GM21423 (cell line): ENCODE measurements at regions not wholly inside any gene's neighbourhood (a gene's known extent, or its start where the extent isn't known, plus 50 kb on each side); places are given as distances from the start of the nearest gene placed in this dataset.

ENCODE experiments used
- ATAC-seq: cut with Tn5 transposase; IDR thresholded peaks from one replicate; pipeline ENCODE4 v1.9.1; 2021; ENCODE audit warnings: mild to moderate bottlenecking, moderate library complexity; ENCODE audit not compliant: unreplicated experiment

DNA sequence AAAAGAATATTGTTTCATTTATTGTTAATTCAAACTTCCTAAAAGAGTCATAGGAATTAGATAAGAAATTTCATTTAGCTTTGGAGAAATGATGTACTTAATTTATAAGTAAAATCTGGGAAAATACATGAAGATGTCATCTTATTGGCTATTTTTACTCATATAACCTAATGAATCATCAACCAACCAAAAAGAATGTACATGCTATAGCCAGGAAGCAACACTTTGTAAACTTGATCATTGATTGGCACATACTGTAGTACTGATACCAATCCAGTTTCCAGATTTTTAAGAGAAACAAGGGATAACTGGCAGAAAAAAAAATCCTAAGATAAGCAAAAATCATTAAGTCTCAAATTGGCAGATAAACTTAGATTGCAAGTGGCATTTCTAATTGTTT lies 207.9 kb upstream of the CDIN1 start:
- ATAC-seq, result no peak

DNA sequence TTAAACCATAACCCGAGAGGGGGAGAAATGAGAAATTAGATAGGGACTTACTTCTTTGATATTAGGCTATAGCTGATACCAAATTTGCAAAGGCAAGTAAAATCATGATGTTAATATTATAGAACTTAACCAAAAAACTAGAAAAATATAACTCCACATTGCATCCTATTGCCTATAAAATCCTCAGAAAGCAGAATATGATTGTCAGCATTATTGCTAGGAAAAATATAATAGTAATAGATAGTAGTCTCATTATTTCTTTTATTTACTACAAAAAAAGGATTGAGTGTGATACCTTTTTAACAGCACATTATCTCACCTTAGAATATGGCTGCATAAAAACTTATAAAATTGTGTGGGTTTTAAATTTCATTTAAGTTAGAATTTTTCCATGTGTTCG lies 206.5 kb upstream of the CDIN1 start:
- no peak for ATAC-seq

DNA sequence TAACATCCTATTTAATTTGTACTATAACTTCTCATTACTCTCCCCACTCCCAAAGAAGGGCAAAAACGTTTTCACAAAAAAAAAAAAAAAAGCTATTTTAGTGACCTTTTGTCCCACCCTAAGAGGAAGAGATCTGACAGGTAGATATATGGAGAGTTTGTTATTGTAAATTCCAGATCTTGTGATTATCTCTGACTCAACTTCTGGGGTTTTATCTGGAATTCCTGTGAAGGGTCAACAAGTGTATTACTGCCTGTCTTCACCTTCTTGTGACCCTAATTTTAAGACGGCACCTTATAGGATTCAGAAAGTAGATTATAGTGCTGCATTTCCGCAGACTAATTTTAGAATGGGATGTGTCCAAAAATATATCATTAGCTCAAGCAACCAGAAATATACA lies 205.9 kb upstream of the CDIN1 start:
- no peak for ATAC-seq

DNA sequence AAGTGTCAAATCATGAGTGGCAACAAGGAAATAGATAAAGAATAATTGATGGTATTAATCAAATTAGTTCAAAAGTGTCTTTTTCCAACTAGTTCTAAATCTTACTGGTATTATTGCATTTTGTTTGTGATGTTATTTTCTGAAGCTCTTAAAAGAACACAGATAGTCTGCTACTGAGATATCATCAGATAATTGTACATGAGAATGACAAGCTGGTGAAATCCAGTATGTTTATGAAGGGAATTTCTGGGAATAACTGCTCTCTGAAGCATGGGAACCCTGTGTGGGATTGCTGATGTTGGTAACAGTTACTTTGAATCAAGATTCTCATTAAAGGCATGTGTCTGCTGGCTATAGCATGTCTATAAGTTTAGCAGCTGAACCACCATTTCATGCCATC lies 190.3 kb upstream of the CDIN1 start:
- ATAC-seq, result no peak

DNA sequence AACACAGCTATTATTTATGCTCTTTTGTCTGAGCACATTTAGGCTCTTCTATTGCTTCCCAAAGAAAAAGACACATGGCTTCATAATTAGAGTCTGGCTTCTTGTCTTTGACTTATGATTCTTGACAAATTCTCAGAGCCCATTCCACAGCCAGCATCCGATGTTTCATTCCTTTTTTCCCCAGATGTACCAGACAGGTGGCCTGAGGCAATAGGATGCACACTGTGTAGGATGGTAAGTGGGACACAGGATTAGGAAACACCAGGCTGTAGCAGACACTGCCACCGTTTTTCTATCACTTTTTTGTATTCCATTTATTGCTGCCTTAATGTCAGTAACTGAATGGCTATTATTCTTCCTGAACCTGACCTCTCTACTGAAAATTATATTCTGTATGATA lies 188.9 kb upstream of the CDIN1 start:
- ATAC-seq, result no peak

DNA sequence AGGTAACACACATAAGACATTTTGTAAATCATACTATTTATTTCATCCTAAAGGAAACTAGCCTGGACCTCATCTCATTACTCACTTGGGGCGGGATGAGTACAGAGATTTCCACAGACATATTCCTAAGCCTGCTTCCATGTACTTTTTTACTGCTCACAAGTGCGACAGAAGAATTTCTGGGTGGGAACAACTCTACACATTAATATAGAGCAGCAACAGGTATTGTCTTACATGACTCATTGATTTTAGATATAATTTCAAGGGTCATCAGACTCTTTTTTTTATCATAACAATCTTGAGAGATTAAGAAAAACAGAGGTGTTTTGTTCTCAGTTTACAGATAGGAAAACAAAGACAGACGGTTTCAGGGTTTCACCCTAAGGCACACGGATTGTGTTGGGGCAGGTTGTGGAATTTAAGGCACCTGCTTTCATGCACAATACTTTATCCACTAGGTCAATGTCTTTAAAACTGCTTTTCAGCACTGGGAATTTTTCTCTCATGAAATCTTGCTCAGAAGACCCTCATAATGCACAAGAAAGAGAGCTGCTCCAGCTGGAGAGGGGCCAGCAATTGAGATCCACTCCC lies 186.7 kb upstream of the CDIN1 start:
- ATAC-seq, result no peak

DNA sequence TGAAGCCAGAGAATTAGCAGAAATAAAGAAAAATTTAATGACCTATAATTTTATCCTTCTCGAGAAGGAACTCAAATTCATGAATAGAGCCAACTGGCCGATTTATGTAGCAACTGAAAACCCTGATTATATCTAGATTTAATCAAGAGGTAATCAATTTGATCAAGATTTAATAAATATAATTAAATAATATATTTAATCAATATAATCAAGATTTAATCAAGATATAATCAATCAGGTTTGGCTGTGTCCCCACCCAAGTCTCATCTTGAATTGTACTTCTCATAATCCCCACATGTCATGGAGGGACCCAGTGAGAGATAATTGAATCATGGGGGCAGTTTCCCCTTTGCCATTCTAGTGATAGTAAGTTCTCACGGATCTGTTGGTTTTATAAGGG lies 181.2 kb upstream of the CDIN1 start:
- ATAC-seq, result no peak

DNA sequence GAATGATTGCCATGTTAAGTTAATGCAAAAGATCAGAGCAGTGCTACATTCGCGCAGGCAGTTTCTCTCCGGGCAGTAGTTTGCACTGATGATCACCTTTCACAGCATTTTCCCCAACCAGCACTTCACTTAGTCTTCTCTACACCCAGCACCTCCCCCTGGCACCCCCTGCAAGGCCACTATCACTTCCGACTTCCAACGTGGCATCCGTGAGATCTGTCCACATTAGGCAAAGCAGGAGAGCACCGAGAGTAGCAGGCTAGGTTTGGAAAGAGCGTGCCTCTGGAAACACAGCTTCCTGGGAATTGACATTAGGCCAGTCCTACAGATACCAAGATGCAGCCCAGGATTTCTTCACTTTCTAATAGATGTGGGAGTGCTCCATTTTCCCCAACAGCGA lies 180.2 kb upstream of the CDIN1 start:
- no peak for ATAC-seq

DNA sequence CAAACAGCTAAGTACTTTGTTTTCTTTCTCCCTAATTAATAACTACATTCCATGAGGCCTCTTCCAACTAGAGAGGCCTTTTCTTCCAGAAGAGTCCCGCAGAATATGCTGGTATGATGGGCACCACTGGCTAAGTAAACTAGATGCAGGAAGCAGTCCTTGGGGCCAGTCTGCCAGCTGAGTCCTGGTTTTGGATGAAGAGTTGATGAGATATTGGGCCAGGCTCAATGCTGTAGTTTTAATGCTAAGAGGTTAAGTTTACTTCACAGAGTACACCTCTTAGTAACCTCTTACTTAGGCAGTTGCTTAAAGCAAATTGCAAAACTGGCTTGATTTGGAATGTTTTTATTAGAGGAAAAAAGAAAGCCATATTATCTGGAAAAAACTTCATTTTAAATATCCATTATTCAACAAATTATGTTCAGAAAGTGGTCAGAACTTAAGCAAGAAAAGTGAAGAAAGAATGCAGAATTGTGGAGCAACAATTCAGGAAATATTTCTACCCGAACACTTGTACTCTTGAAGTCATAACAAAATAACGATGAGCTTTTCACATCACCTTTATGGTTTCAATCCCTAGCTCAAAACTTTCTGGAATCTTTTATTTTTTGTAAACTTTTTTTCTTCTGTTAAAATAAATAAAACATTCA lies 178.4 kb upstream of the CDIN1 start:
- no peak for ATAC-seq

DNA sequence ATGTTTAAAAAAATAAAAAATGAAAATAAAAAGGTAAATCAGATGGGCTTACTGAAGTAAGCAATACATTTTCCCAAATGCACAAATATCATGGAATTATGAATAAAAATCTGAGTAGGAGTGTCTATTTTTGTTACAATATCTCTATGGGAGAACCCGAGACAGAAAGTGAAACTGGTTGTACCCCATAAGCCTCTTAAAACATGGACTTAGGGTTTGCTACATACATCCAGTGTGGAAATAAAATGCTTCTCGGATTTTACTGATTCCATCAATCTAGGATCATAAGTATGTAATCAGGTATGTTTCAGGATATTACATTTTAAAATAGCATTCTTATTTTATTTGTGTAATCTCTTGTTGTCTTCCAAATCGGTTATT lies 177.8 kb upstream of the CDIN1 start:
- no peak for ATAC-seq

DNA sequence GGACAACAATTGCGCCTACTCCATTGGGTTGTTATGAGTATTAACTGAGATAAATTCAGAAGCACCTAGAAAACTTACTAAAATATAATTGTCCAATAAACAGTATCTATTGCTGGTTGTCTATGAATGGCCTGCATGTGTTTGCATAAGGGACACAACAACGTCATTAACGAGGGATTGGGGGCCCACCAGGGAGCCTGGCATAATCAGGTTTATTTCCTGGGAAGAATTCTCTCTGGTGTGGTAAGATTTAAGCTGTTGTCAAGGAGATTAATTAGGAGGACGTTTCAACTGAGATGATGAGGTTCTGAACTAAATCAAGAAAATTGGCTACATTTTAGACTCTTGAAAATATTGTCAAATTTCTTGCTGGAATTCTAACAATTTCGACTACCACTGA lies 176.1 kb upstream of the CDIN1 start:
- ATAC-seq, result no peak

DNA sequence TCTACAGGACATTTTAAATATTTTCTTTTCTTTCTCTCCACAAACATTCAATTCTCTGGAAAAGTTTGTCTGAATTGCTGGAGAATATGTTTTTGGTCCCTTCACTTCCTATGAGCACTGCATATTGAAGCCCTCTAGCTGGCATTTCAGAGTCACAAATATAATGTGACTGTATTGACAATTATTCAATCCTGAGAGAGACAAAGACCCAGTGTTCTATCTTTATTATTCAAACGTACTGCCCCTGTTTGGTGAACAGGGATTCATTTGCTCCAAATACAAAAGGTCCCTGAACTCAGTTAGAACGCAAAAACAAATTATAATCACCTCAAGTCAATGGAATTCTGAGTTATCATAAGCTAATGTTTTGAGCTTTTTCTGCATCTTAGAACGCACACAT lies 173.1 kb upstream of the CDIN1 start:
- no peak for ATAC-seq

DNA sequence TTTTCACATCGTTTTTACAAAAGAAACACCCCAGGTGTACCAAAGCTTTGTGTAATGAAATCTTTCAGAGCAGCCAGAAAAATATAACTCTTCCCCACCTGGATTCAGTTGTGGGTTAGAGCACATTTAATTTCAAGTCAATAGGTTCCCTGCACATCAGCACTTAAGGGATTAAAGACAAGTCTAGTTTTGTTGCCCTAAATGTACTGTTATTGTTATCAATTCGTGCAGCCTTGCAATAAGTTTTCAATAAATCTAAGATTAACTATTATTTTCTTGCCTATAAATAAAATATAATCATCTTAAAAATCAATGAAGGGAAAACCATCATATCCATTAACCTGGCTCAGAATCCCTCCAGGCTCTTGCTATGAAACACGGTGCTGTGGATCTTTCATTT lies 172.5 kb upstream of the CDIN1 start:
- no peak for ATAC-seq

DNA sequence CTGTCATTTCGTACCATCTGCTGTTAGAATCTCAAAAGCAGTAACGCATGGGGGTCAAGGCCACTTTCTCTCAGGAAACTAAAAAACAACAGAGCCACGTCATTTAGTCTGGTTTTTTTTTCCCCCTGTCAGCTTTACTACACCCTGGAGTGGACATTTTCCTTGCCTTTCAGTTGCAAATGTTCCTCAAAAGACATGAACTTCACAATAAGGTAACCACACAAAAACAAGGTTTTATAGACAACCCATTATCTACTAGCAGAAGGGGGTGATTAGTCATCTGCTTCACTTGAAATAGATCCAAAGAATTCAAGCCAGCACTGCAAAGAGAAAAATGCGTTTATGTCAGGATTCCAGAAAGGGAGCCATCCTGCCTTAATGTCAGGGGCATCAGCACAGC lies 171.8 kb upstream of the CDIN1 start:
- ATAC-seq, result no peak

DNA sequence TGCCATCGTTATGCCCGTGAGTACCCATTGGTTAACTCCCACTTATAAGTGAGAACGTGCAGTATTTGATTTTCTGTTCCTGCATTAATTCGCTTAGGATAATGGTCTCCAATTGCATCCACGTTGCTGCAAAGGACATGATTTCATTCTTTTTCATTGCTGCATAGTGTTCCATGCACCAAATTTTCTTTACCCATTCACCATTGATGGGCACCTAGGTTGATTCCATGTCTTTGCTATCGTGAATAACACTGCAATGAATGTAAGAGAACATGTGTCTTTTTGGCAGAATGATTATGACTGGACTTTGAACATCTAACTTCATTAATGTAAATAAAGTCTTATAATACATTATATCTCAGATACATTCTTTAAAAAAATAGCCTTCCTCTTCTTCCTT lies 169.6 kb upstream of the CDIN1 start:
- no peak for ATAC-seq

DNA sequence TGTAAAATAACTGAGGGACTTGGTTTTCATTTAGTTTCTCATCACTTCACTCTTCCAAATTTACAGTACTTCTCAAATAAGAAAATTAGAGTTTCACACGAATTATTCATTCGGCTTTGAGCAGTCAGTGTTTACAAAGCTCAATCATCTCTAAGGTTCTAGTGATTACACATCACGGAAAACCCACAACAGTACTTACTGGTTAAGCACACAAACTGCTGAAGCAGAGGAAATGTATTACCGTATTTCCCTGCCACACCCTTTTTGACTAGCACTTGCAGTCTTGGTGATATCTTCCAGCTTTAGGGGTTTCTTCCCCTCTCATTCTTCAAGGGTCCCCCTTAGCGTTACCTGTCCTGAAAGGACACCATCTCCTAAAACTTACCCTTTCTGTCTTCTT lies 164.8 kb upstream of the CDIN1 start:
- no peak for ATAC-seq

DNA sequence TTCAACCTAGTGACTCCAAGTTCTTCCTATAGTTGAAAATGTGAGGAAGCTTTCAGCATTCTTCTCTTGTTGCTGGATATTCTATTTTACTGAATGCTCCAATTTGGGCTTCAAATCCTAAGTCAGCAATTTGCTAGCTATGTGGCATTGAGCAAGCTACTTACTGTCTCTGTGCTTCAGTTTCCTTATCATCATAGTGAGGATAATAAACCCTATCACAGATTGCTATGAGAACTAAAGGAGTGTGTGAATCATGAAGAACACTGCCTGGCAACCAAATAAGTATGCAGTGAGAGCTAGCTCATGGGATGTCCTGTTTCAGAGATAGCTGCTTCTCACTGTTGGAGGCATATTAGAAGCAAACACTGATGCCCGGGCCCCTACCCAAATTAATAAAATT lies 163.8 kb upstream of the CDIN1 start:
- ATAC-seq, result no peak

DNA sequence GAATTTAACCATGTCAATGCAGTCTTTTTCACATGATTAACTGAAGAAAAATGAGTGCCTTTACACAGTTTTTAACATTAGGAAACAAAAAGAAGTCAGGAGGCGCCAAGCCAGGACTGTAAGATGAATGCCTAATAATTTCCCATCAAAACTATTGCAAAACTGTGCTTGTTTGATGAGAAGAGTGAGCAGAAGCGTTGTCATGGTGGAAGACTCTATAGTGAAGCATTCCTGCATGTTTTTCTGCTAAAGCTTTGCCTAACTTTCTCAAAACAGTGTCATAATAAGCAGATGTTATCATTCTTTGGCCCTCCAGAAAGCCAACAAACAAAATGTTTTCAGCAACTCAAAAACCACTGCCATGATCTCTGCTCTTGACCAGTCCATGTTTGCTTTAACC lies 156.8 kb upstream of the CDIN1 start:
- ATAC-seq, result no peak

DNA sequence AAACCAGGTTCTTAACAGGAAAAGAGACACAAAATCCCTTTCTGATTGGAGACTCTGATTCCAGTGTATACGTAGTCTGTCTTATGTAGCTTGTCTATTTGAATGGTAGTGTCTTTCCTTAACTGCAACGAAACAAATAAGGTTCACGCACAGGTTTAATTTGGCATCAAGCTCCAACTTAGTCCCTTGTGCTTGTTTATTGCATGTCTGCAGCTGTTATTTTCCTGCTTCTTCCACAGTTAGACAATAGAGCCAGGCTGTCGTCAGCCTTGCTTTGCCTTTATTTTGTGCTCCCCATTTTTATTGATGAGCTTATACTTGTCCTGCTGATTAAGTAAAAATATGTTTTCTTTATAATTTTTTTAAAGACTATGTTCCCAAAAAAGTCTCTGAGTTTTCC lies 152.7 kb upstream of the CDIN1 start:
- ATAC-seq, result no peak

DNA sequence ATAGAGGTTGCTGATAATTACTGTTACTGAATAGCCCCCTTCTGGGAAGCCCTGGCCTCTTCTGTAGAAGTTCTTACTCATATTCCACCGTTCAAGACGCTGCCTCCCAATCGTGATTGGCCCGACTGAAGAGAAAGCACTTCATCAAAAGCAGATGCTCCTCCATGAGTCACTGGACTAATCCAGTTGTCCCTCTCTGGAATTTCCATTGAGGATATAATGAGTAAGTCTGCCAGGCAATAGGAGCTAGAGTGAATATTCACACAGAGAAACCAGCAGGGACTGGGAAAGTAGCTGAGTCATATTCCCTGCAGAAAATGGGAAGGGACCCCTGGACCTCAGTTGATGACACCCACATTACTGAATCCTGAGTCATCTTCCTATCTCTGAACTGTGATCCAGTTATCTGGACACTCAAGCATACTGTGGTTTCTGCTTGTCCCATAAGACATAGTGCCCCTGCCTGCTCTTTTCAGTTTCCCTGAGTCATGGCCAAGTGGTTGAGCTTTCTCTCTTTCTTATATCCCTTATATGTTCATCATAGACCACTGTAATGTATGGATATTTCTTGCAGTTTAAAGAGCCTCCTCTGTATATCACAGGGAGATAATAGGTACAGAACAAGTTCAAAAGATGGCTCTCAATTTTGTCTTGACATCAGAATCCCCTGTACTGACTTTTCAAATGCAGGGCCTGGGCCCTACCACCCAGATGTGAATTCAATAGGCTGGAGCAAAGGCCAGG lies 151.2 kb upstream of the CDIN1 start:
- ATAC-seq, result no peak

DNA sequence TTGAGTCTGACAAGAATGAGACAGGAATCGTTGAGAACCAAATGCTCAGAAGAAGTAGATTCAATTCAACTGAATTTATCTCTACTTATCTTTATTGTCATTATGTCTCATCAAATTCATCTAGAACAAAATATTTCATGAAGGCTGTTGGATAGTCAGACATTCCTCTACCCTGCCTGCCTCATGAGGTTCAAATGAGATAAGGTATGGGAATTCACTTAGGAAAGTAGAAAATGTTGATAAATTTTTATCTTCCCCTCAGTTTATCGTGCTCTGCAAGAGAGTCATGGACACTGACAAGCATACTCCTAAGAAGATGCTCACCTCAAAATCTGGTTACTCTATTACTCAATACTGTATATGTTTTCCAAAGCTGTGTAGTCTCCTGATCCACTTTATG lies 149.7 kb upstream of the CDIN1 start:
- ATAC-seq, result no peak

DNA sequence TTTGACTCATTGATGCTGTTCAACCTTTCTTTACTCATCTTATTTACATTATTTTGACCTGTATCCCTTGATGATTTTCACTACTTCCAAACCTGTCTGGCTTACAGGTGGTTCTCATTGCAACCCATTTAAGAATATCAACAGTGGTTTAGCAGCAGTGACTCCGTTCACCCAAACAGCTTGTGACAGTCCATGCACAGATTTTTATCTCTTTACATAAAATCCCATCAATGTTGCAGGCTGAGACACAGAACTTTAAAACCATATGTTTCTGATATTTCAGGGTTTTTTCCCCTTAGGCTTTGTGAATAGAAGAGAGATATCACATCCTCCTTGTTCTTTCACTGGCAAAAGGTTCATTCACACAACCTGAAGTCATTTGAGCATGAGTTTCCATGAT lies 149.1 kb upstream of the CDIN1 start:
- no peak for ATAC-seq
